ENCODE measurements at regions not wholly inside any gene's neighbourhood (a gene's known extent, or its start where the extent isn't known, plus 50 kb on each side); places are given as distances from the start of the nearest gene placed in this dataset.

GRCh38 chr6:164066335-164066734 is 651.8 kb downstream of the QKI start:
- Mint-ChIP-seq H3K27ac (no peak overlapping the region), H3K9me3 (peaks cover 0 to 7% (median 0%) of the 10 kb centered on the region in 11 donors), H3K36me3 (no peaks in the 10 kb centered on the region), H3K4me3 (no peak overlapping the region), H3K27me3 (peaks cover 0 to 21% (median 11%) of the 10 kb centered on the region in 5 donors), H3K4me1 (no peaks in the 10 kb centered on the region)
- H3K27me3 ChIP-seq (ENCODE audit: control insufficient read depth in 2 of 2, insufficient read depth in 2 of 2, low read length in 2 of 2): no peaks in the 10 kb centered on the region
- H3K4me1 ChIP-seq (ENCODE audit: control insufficient read depth in 2 of 2, insufficient read depth in 2 of 2, low read length in 2 of 2): no peaks in the 10 kb centered on the region
- ATAC-seq (no peak), DNase-seq (no peak)
- H3K4me3 ChIP-seq (ENCODE audit: low read length): no peak overlapping the region
- H3K36me3 ChIP-seq (ENCODE audit: control insufficient read depth in 2 of 3, insufficient read depth in 3 of 3, low read length in 3 of 3): no peaks in the 10 kb centered on the region
- no peaks in the 10 kb centered on the region for H3K9me3 ChIP-seq (ENCODE audit: control insufficient read depth in 2 of 3, low read length in 3 of 3)
- intact Hi-C loops (cut with micrococcal nuclease): no loop called here
- no peak overlapping the region for H3K27ac ChIP-seq (ENCODE audit: low read depth, low read length)
- ChIA-PET CTCF (no interaction called here), POLR2A (no interaction called here)

GRCh38 chr6:164063346-164063745 is 648.8 kb downstream of the QKI start:
- no peaks in the 10 kb centered on the region for H3K4me1 ChIP-seq (ENCODE audit: control insufficient read depth in 2 of 2, insufficient read depth in 2 of 2, low read length in 2 of 2)
- H3K4me3 Mint-ChIP-seq: no peak overlapping the region
- DNase-seq (no peak), ATAC-seq (no peak)
- intact Hi-C loops (cut with micrococcal nuclease): no loop called here
- no peak overlapping the region for H3K27ac Mint-ChIP-seq
- POLR2A ChIA-PET: no interaction called here
- H3K4me1 Mint-ChIP-seq: no peaks in the 10 kb centered on the region
- no peaks in the 10 kb centered on the region for H3K9me3 ChIP-seq (ENCODE audit: control insufficient read depth in 2 of 3, low read length in 3 of 3)
- peaks cover 0 to 7% (median 0%) of the 10 kb centered on the region in 11 donors for H3K9me3 Mint-ChIP-seq
- CTCF ChIA-PET: no interaction called here
- no peaks in the 10 kb centered on the region for H3K36me3 ChIP-seq (ENCODE audit: control insufficient read depth in 2 of 3, insufficient read depth in 3 of 3, low read length in 3 of 3)
- peaks cover 0 to 21% (median 11%) of the 10 kb centered on the region in 5 donors for H3K27me3 Mint-ChIP-seq
- no peak overlapping the region for H3K4me3 ChIP-seq (ENCODE audit: low read length)
- H3K36me3 Mint-ChIP-seq: no peaks in the 10 kb centered on the region
- H3K27ac ChIP-seq (ENCODE audit: low read depth, low read length): no peak overlapping the region
- H3K27me3 ChIP-seq (ENCODE audit: control insufficient read depth in 2 of 2, insufficient read depth in 2 of 2, low read length in 2 of 2): no peaks in the 10 kb centered on the region

GRCh38 chr6:164062872-164063271 is 648.4 kb downstream of the QKI start:
- Mint-ChIP-seq H3K9me3 (peaks cover 0 to 7% (median 0%) of the 10 kb centered on the region in 11 donors), H3K4me3 (no peak overlapping the region), H3K27ac (no peak overlapping the region), H3K36me3 (no peaks in the 10 kb centered on the region), H3K27me3 (peaks cover 0 to 21% (median 11%) of the 10 kb centered on the region in 5 donors), H3K4me1 (no peaks in the 10 kb centered on the region)
- Histone ChIP-seq H3K4me3 (ENCODE audit: low read length) (no peak overlapping the region), H3K27ac (ENCODE audit: low read depth, low read length) (no peak overlapping the region), H3K36me3 (ENCODE audit: control insufficient read depth in 2 of 3, insufficient read depth in 3 of 3, low read length in 3 of 3) (no peaks in the 10 kb centered on the region), H3K4me1 (ENCODE audit: control insufficient read depth in 2 of 2, insufficient read depth in 2 of 2, low read length in 2 of 2) (no peaks in the 10 kb centered on the region), H3K9me3 (ENCODE audit: control insufficient read depth in 2 of 3, low read length in 3 of 3) (no peaks in the 10 kb centered on the region), H3K27me3 (ENCODE audit: control insufficient read depth in 2 of 2, insufficient read depth in 2 of 2, low read length in 2 of 2) (no peaks in the 10 kb centered on the region)
- DNase-seq: no peak
- no peak for ATAC-seq
- intact Hi-C loops (cut with micrococcal nuclease): no loop called here
- ChIA-PET CTCF (no interaction called here), POLR2A (no interaction called here)

GRCh38 chr6:164057876-164058275 is 643.4 kb downstream of the QKI start:
- Mint-ChIP-seq H3K27ac (no peak overlapping the region), H3K9me3 (peaks cover 0 to 8% (median 0%) of the 10 kb centered on the region in 11 donors), H3K27me3 (peaks cover 0 to 16% (median 4%) of the 10 kb centered on the region in 5 donors), H3K4me3 (no peak overlapping the region), H3K4me1 (no peaks in the 10 kb centered on the region), H3K36me3 (no peaks in the 10 kb centered on the region)
- ATAC-seq (no peak), DNase-seq (no peak)
- intact Hi-C loops (cut with micrococcal nuclease): no loop called here
- Histone ChIP-seq H3K36me3 (ENCODE audit: control insufficient read depth in 2 of 3, insufficient read depth in 3 of 3, low read length in 3 of 3) (no peaks in the 10 kb centered on the region), H3K9me3 (ENCODE audit: control insufficient read depth in 2 of 3, low read length in 3 of 3) (no peaks in the 10 kb centered on the region), H3K27ac (ENCODE audit: low read depth, low read length) (no peak overlapping the region), H3K27me3 (ENCODE audit: control insufficient read depth in 2 of 2, insufficient read depth in 2 of 2, low read length in 2 of 2) (no peaks in the 10 kb centered on the region), H3K4me3 (ENCODE audit: low read length) (no peak overlapping the region), H3K4me1 (ENCODE audit: control insufficient read depth in 2 of 2, insufficient read depth in 2 of 2, low read length in 2 of 2) (no peaks in the 10 kb centered on the region)
- ChIA-PET POLR2A (no interaction called here), CTCF (no interaction called here)

- no peak overlapping the region for H3K4me3 ChIP-seq (ENCODE audit: low read length)
- no peak for ATAC-seq
- Mint-ChIP-seq H3K27ac (no peak overlapping the region), H3K9me3 (peaks cover 0 to 4% (median 0%) of the 10 kb centered on the region in 11 donors), H3K36me3 (no peaks in the 10 kb centered on the region), H3K4me3 (no peak overlapping the region), H3K27me3 (peaks cover 0 to 17% (median 9%) of the 10 kb centered on the region in 5 donors), H3K4me1 (no peaks in the 10 kb centered on the region)
- no peak for DNase-seq
- no peaks in the 10 kb centered on the region for H3K36me3 ChIP-seq (ENCODE audit: control insufficient read depth in 2 of 3, insufficient read depth in 3 of 3, low read length in 3 of 3)
- no peak overlapping the region for H3K27ac ChIP-seq (ENCODE audit: low read depth, low read length)
- no peaks in the 10 kb centered on the region for H3K4me1 ChIP-seq (ENCODE audit: control insufficient read depth in 2 of 2, insufficient read depth in 2 of 2, low read length in 2 of 2)
- H3K27me3 ChIP-seq (ENCODE audit: control insufficient read depth in 2 of 2, insufficient read depth in 2 of 2, low read length in 2 of 2): no peaks in the 10 kb centered on the region
- POLR2A ChIA-PET: no interaction called here
- CTCF ChIA-PET: no interaction called here
- intact Hi-C loops (cut with micrococcal nuclease): no loop called here
- H3K9me3 ChIP-seq (ENCODE audit: control insufficient read depth in 2 of 3, low read length in 3 of 3): no peaks in the 10 kb centered on the region
These were observed 636.9 kb downstream of the QKI start for GRCh38 chr6:164051427-164051826.

GRCh38 chr6:164049517-164049988 is 635.0 kb downstream of the QKI start:
- H3K27ac Mint-ChIP-seq: no peak overlapping the region
- H3K27me3 ChIP-seq (ENCODE audit: control insufficient read depth in 2 of 2, insufficient read depth in 2 of 2, low read length in 2 of 2): no peaks in the 10 kb centered on the region
- H3K36me3 ChIP-seq (ENCODE audit: control insufficient read depth in 2 of 3, insufficient read depth in 3 of 3, low read length in 3 of 3): no peaks in the 10 kb centered on the region
- POLR2A ChIA-PET: no interaction called here
- no peak overlapping the region for H3K27ac ChIP-seq (ENCODE audit: low read depth, low read length)
- H3K4me1 ChIP-seq (ENCODE audit: control insufficient read depth in 2 of 2, insufficient read depth in 2 of 2, low read length in 2 of 2): no peaks in the 10 kb centered on the region
- H3K9me3 ChIP-seq (ENCODE audit: control insufficient read depth in 2 of 3, low read length in 3 of 3): no peaks in the 10 kb centered on the region
- H3K4me3 ChIP-seq (ENCODE audit: low read length): no peak overlapping the region
- no peak for DNase-seq
- H3K4me1 Mint-ChIP-seq: no peaks in the 10 kb centered on the region
- CTCF ChIA-PET: no interaction called here
- ATAC-seq: no peak
- peaks cover 0 to 23% (median 9%) of the 10 kb centered on the region in 5 donors for H3K27me3 Mint-ChIP-seq
- H3K9me3 Mint-ChIP-seq: peaks cover 0 to 3% (median 0%) of the 10 kb centered on the region in 11 donors
- no peaks in the 10 kb centered on the region for H3K36me3 Mint-ChIP-seq
- no peak overlapping the region for H3K4me3 Mint-ChIP-seq
- intact Hi-C loops (cut with micrococcal nuclease): no loop called here

GRCh38 chr6:164048840-164049516 is 634.5 kb downstream of the QKI start:
- H3K27me3 ChIP-seq (ENCODE audit: control insufficient read depth in 2 of 2, insufficient read depth in 2 of 2, low read length in 2 of 2): no peaks in the 10 kb centered on the region
- H3K27ac ChIP-seq (ENCODE audit: low read depth, low read length): no peak overlapping the region
- H3K9me3 ChIP-seq (ENCODE audit: control insufficient read depth in 2 of 3, low read length in 3 of 3): no peaks in the 10 kb centered on the region
- H3K36me3 ChIP-seq (ENCODE audit: control insufficient read depth in 2 of 3, insufficient read depth in 3 of 3, low read length in 3 of 3): no peaks in the 10 kb centered on the region
- ATAC-seq (no peak), DNase-seq (no peak)
- no peaks in the 10 kb centered on the region for H3K4me1 Mint-ChIP-seq
- no peaks in the 10 kb centered on the region for H3K36me3 Mint-ChIP-seq
- H3K27ac Mint-ChIP-seq: no peak overlapping the region
- H3K4me3 ChIP-seq (ENCODE audit: low read length): no peak overlapping the region
- H3K27me3 Mint-ChIP-seq: peaks cover 0 to 23% (median 9%) of the 10 kb centered on the region in 5 donors
- intact Hi-C loops (cut with micrococcal nuclease): no loop called here
- H3K4me3 Mint-ChIP-seq: no peak overlapping the region
- peaks cover 0 to 3% (median 0%) of the 10 kb centered on the region in 11 donors for H3K9me3 Mint-ChIP-seq
- ChIA-PET POLR2A (no interaction called here), CTCF (no interaction called here)
- no peaks in the 10 kb centered on the region for H3K4me1 ChIP-seq (ENCODE audit: control insufficient read depth in 2 of 2, insufficient read depth in 2 of 2, low read length in 2 of 2)
